ENCODE measurements at regions not wholly inside any gene's neighbourhood (a gene's known extent, or its start where the extent isn't known, plus 50 kb on each side); places are given as distances from the start of the nearest gene placed in this dataset.
A peak's percentile ranks its signal among the peaks of the same experiment; 100 is the strongest.

GRCh38 chr17:72233986-72234385, 113.2 kb downstream of the SOX9 start:
- H3K4me2 ChIP-seq (replicated peaks; ENCODE audit: extremely low read depth, low read length, poor library complexity, severe bottlenecking), result no peak overlapping the region
- H3K27ac ChIP-seq (ENCODE audit: low read depth in 1 of 2, low read length in 2 of 2), result no peak overlapping the region
- H3K36me3 ChIP-seq (replicated peaks in 1 of 2; ENCODE audit: control insufficient read depth in 1 of 2, insufficient read depth in 2 of 2, low read length in 2 of 2), result no peaks in the 10 kb centered on the region
- peaks cover 2 to 8% of the 10 kb centered on the region in 2 donors for H3K9me3 ChIP-seq (replicated peaks in 1 of 2; ENCODE audit: control insufficient read depth in 1 of 2, insufficient read depth in 1 of 2, low read length in 2 of 2)
- no peak overlapping the region for H3K4me3 Mint-ChIP-seq
- 100% methylated on average over 1 of the region's 3 CpGs for WGBS (ENCODE audit: insufficient coverage)
- H3K9ac ChIP-seq (ENCODE audit: insufficient read depth, low read length, poor library complexity, severe bottlenecking), result no peak overlapping the region
- no peak for TF ChIP-seq CTCF (IDR thresholded peaks at IDR 0.05)
- H3K4me1 ChIP-seq (ENCODE audit: control insufficient read depth in 1 of 2, insufficient read depth in 2 of 2, low read length in 2 of 2), result no peaks in the 10 kb centered on the region
- intact Hi-C loops (cut with micrococcal nuclease), result no loop called here
- H3K9me3 Mint-ChIP-seq, result peaks cover 0 to 8% (median 2%) of the 10 kb centered on the region in 7 donors
- H3K4me1 Mint-ChIP-seq, result no peaks in the 10 kb centered on the region
- no peaks in the 10 kb centered on the region for H3K79me2 ChIP-seq (ENCODE audit: insufficient read depth, low read length)
- DNase-seq, result no peak
- no peak overlapping the region for H2AFZ ChIP-seq (ENCODE audit: insufficient read depth, low read depth, low read length, poor library complexity, severe bottlenecking)
- H3K27ac Mint-ChIP-seq, result no peak overlapping the region
- no peaks in the 10 kb centered on the region for H3K36me3 Mint-ChIP-seq
- no peak overlapping the region for H3K4me3 ChIP-seq (replicated peaks in 1 of 3; ENCODE audit: low read depth in 2 of 3, low read length in 3 of 3)
- H4K20me1 ChIP-seq (ENCODE audit: insufficient read depth, low read length), result no peaks in the 10 kb centered on the region
- no peaks in the 10 kb centered on the region for H3K27me3 ChIP-seq (ENCODE audit: control insufficient read depth in 2 of 2, insufficient read depth in 2 of 2, low read length in 2 of 2)
- H3K27me3 Mint-ChIP-seq (ENCODE audit: low read depth in 3 of 3), result peaks cover 0 to 3% (median 2%) of the 10 kb centered on the region in 3 donors

GRCh38 chr17:72234985-72235384, 114.2 kb downstream of the SOX9 start:
- peak overlapping the region in 1 of 2 donors; percentile 18 for H3K4me3 Mint-ChIP-seq
- Histone ChIP-seq H3K79me2 (ENCODE audit: insufficient read depth, low read length) (no peaks in the 10 kb centered on the region), H3K27me3 (ENCODE audit: control insufficient read depth in 2 of 2, insufficient read depth in 2 of 2, low read length in 2 of 2) (no peaks in the 10 kb centered on the region), H3K36me3 (replicated peaks in 1 of 2; ENCODE audit: control insufficient read depth in 1 of 2, insufficient read depth in 2 of 2, low read length in 2 of 2) (no peaks in the 10 kb centered on the region), H4K20me1 (ENCODE audit: insufficient read depth, low read length) (no peaks in the 10 kb centered on the region), H3K4me2 (replicated peaks; ENCODE audit: extremely low read depth, low read length, poor library complexity, severe bottlenecking) (no peak overlapping the region), H3K4me1 (ENCODE audit: control insufficient read depth in 1 of 2, insufficient read depth in 2 of 2, low read length in 2 of 2) (no peaks in the 10 kb centered on the region), H3K9me3 (replicated peaks in 1 of 2; ENCODE audit: control insufficient read depth in 1 of 2, insufficient read depth in 1 of 2, low read length in 2 of 2) (peaks cover 2 to 8% of the 10 kb centered on the region in 2 donors), H2AFZ (ENCODE audit: insufficient read depth, low read depth, low read length, poor library complexity, severe bottlenecking) (no peak overlapping the region), H3K4me3 (replicated peaks in 1 of 3; ENCODE audit: low read depth in 2 of 3, low read length in 3 of 3) (no peak overlapping the region), H3K27ac (ENCODE audit: low read depth in 1 of 2, low read length in 2 of 2) (no peak overlapping the region), H3K9ac (ENCODE audit: insufficient read depth, low read length, poor library complexity, severe bottlenecking) (no peak overlapping the region)
- H3K27me3 Mint-ChIP-seq (ENCODE audit: low read depth in 3 of 3), result peaks cover 2 to 3% (median 2%) of the 10 kb centered on the region in 3 donors
- H3K27ac Mint-ChIP-seq, result no peak overlapping the region
- 80% methylated on average over 1 of the region's 5 CpGs for WGBS (ENCODE audit: insufficient coverage)
- peaks cover 2 to 11% (median 5%) of the 10 kb centered on the region in 7 donors for H3K9me3 Mint-ChIP-seq
- H3K4me1 Mint-ChIP-seq, result no peaks in the 10 kb centered on the region
- no peak for TF ChIP-seq CTCF (IDR thresholded peaks at IDR 0.05)
- no peaks in the 10 kb centered on the region for H3K36me3 Mint-ChIP-seq
- no peak for DNase-seq
- intact Hi-C loops (cut with micrococcal nuclease), result no loop called here
